HEK293T (cell line): ENCODE measurements at regions not wholly inside any gene's neighbourhood (a gene's known extent, or its start where the extent isn't known, plus 50 kb on each side); places are given as distances from the start of the nearest gene placed in this dataset.

Experiments
- ARNT ChIP-seq: fragments of 450-650 bp; IDR thresholded peaks from 2 replicates; pipeline ENCODE4 v1.6.1; 2017; ENCODE audit warnings: mild to moderate bottlenecking
- BHLHE40 ChIP-seq: fragments of 450-650 bp; IDR thresholded peaks from 2 replicates; pipeline ENCODE4 v1.6.1; 2016; ENCODE audit warnings: mild to moderate bottlenecking, moderate library complexity, borderline replicate concordance
- FOXK2 ChIP-seq: fragments of 450-650 bp; IDR thresholded peaks from 2 replicates; pipeline ENCODE4 v1.6.1; 2016; ENCODE audit warnings: mild to moderate bottlenecking
- PKNOX1 ChIP-seq: fragments of 450-650 bp; IDR thresholded peaks from 2 replicates; pipeline ENCODE4 v1.6.1; 2016
- TARDBP ChIP-seq: fragments of 450-650 bp; IDR thresholded peaks from 2 replicates; pipeline ENCODE4 v1.6.1; 2016

DNA sequence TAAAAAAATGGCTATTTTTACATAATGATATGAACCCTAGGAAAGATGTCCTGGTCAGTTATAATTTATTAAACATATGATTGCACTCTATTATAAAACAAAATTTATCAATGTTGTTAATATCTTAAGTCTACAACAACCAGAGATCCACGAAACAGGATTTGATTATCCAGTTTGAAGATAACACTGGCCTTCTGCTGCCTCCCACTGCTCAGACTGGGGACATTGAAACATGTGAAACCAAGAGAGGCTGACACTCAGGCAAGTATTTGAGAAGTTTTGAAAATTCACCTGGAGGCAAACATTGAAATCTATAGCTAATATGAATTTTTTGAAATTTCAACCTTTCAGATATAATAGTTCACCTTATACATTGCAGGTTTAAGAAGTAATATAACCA is 219.3 kb upstream of the HSF2 start:
- TF ChIP-seq FOXK2 (no peak), PKNOX1 (no peak), TARDBP (no peak), BHLHE40 (no peak), ARNT (no peak)
